ENCODE measurements at regions not wholly inside any gene's neighbourhood (a gene's known extent, or its start where the extent isn't known, plus 50 kb on each side); places are given as distances from the start of the nearest gene placed in this dataset.

DNA sequence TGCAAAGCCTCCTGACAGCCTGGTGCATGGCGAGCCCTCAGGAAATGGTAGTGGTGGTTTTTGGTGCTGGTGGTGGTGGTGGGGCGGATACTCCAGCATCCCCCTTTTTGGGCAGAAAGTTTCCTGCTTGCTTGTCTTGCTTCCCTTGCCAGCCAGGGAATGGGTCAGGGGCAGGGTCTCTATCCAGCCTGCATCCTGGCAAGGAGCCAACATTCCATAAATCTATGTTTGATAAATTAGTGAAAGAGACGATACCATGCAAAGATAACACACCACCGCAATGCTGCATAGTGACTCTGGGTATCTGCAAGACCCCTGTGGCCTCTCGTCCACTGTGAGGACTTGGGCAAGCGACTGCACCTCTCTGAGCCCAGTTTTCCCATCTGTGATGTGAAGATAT is 246.2 kb downstream of the LRFN2 start:
- Histone ChIP-seq H3K4me3 (no peak overlapping the region), H3K9me3 (no peaks in the 10 kb centered on the region), H3K27ac (no peak overlapping the region), H3K4me1 (no peaks in the 10 kb centered on the region), H3K36me3 (no peaks in the 10 kb centered on the region), H3K27me3 (no peaks in the 10 kb centered on the region)
- TF ChIP-seq POLR2AphosphoS5 (IDR thresholded peaks at IDR 0.05; ENCODE audit: insufficient read depth in 1 of 2, low read depth in 1 of 2) (no peak), POLR2A (IDR thresholded peaks at IDR 0.05) (no peak)
- TF ChIP-seq, protein P1, sequence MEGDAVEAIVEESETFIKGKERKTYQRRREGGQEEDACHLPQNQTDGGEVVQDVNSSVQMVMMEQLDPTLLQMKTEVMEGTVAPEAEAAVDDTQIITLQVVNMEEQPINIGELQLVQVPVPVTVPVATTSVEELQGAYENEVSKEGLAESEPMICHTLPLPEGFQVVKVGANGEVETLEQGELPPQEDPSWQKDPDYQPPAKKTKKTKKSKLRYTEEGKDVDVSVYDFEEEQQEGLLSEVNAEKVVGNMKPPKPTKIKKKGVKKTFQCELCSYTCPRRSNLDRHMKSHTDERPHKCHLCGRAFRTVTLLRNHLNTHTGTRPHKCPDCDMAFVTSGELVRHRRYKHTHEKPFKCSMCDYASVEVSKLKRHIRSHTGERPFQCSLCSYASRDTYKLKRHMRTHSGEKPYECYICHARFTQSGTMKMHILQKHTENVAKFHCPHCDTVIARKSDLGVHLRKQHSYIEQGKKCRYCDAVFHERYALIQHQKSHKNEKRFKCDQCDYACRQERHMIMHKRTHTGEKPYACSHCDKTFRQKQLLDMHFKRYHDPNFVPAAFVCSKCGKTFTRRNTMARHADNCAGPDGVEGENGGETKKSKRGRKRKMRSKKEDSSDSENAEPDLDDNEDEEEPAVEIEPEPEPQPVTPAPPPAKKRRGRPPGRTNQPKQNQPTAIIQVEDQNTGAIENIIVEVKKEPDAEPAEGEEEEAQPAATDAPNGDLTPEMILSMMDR (IDR thresholded peaks at IDR 0.05): no peak
- intact Hi-C loops (cut with DNase I): no loop called here
- no peak for DNase-seq (ENCODE audit: extremely low spot score in 2 of 2)

DNA sequence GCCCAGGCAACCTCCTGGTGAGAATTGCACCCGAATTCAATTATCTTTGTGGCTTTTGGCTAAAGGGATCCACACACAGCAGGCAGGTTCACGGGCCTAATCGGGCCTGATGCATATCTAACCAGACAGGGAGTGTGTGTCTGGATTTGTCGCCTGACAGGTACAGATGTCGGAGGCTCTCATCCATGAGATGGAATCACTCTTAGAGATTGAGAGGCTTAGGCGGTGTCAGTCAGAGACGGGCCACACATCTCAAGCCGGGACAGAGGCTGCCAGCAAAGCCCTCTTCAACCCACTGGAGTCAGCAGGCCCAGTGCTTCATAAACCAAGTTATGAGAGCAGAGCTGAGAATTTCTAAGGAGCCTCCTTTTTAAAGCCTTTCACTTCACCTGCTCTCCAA is 247.0 kb downstream of the LRFN2 start:
- TF ChIP-seq POLR2A (IDR thresholded peaks at IDR 0.05) (no peak), POLR2AphosphoS5 (IDR thresholded peaks at IDR 0.05; ENCODE audit: insufficient read depth in 1 of 2, low read depth in 1 of 2) (no peak)
- TF ChIP-seq, protein P1 (IDR thresholded peaks at IDR 0.05): no peak
- Histone ChIP-seq H3K27ac (no peak overlapping the region), H3K36me3 (no peaks in the 10 kb centered on the region), H3K4me1 (no peaks in the 10 kb centered on the region), H3K27me3 (no peaks in the 10 kb centered on the region), H3K9me3 (no peaks in the 10 kb centered on the region), H3K4me3 (no peak overlapping the region)
- DNase-seq (ENCODE audit: extremely low spot score in 2 of 2): no peak
- intact Hi-C loops (cut with DNase I): no loop called here

DNA sequence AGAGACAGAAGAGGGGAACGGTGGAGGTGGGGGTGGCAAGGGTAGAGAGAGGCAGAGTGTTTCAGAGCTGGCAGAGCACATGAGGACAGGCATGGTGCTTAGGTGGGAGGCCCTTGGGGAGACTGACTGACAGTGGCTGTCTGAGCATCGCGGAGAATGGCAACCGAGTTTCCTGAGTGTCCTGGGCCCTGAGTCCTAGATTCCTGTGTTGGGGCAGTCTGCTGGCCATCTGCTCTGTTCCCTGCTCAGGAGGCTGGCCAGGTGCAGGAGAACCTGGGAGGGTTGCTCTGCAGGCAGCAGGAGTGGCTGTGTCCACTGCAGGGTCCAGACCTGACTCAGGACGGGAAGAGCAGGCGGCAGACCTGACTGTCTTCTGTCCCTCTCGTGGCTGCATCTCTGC is 248.9 kb downstream of the LRFN2 start:
- TF ChIP-seq POLR2A (IDR thresholded peaks at IDR 0.05) (no peak), POLR2AphosphoS5 (IDR thresholded peaks at IDR 0.05; ENCODE audit: insufficient read depth in 1 of 2, low read depth in 1 of 2) (no peak)
- TF ChIP-seq, protein P1 (IDR thresholded peaks at IDR 0.05): no peak
- no peaks in the 10 kb centered on the region for H3K36me3 ChIP-seq
- H3K9me3 ChIP-seq: no peaks in the 10 kb centered on the region
- DNase-seq (ENCODE audit: extremely low spot score in 2 of 2): no peak
- no peaks in the 10 kb centered on the region for H3K27me3 ChIP-seq
- no peak overlapping the region for H3K27ac ChIP-seq
- no peak overlapping the region for H3K4me3 ChIP-seq
- intact Hi-C loops (cut with DNase I): no loop called here
- H3K4me1 ChIP-seq: no peaks in the 10 kb centered on the region

DNA sequence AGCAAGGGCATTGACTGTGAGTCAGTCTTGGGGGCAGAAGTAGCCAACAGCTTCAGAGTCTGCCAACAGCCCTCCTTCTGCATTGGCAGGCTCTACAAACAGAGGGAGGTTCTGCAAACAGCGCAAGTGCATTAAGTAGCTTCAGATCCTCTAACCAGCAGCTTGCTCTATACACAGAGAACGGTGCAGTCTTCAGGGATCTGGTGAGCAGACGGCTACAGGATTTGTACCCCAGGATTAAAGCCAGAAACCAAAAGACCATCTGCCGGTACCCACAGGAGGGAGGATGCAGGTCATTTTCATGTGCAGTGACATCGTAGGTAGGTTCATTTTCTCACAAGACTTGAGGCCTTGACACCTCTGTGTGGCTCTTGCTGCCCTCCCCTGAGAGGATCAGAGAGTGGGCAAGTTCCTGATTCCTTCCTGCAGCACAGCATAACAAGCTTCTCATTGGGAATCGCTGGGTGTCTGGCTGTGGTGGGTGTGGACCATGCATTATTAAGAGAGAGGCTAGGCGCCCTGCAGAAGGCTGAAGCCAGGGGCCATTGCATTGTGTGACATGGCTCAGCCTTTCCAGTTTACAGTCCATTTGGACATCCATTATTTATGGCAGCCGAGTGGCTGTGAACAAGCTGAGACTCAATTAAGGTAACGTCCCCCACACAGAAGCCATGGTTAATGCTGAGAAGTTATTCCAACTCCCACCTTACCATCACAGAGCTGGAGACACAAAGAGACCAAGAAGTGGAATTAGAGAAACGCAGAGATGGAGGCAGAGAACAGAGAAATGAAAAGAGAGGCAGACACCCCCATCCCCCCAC is 250.0 kb downstream of the LRFN2 start:
- Histone ChIP-seq H3K9me3 (no peaks in the 10 kb centered on the region), H3K27me3 (no peaks in the 10 kb centered on the region), H3K36me3 (no peaks in the 10 kb centered on the region), H3K4me1 (no peaks in the 10 kb centered on the region), H3K4me3 (no peak overlapping the region), H3K27ac (no peak overlapping the region)
- intact Hi-C loops (cut with DNase I): no loop called here
- TF ChIP-seq POLR2AphosphoS5 (IDR thresholded peaks at IDR 0.05; ENCODE audit: insufficient read depth in 1 of 2, low read depth in 1 of 2) (no peak), POLR2A (IDR thresholded peaks at IDR 0.05) (no peak)
- DNase-seq (ENCODE audit: extremely low spot score in 2 of 2): no peak

DNA sequence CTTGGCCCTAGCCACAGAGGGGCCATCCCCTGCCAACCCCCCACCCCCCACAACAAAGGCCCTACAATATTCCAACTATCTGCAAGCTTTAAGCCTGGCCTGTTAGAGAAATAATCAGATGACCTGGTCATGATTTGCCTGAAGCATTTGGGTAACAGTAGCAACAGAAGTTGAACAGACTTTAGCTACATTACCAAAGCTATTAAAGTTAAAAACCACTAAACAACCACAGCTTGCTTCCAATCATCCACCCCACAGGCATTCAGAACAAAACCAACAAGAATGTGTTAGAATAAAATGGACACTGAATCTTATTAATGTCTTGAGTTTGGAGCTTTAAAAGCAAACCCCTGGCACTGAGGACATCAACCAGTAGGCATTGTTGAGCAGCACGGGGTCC is 250.9 kb downstream of the LRFN2 start:
- no peaks in the 10 kb centered on the region for H3K36me3 ChIP-seq
- intact Hi-C loops (cut with DNase I): no loop called here
- no peak for DNase-seq (ENCODE audit: extremely low spot score in 2 of 2)

More for the DNA sequence above, 250.9 kb downstream of the LRFN2 start:
- no peak for TF ChIP-seq POLR2A (IDR thresholded peaks at IDR 0.05)
- TF ChIP-seq POLR2AphosphoS5 (IDR thresholded peaks at IDR 0.05; ENCODE audit: insufficient read depth in 1 of 2, low read depth in 1 of 2): no peak
- TF ChIP-seq, protein P1 (IDR thresholded peaks at IDR 0.05): no peak
- no peaks in the 10 kb centered on the region for H3K27me3 ChIP-seq
- no peaks in the 10 kb centered on the region for H3K4me1 ChIP-seq
- no peaks in the 10 kb centered on the region for H3K9me3 ChIP-seq
- no peak overlapping the region for H3K4me3 ChIP-seq
- H3K27ac ChIP-seq: no peak overlapping the region
